Parathyroid adenoma (tissue), 2 donors: ENCODE measurements at regions not wholly inside any gene's neighbourhood (a gene's known extent, or its start where the extent isn't known, plus 50 kb on each side); places are given as distances from the start of the nearest gene placed in this dataset.

Source experiments
- H2AFZ ChIP-seq: fragments of 300-600 bp; sonication (generic); one replicate; pipeline ENCODE4 v1.7.0; 2017; ENCODE audit warnings: antibody characterized with exemption, mild to moderate bottlenecking
- H3K27ac ChIP-seq: fragments of 300-600 bp; sonication (generic); one replicate; pipeline ENCODE4 v1.7.0; 2017
- H3K27me3 ChIP-seq: fragments of 300-600 bp; sonication (generic); one replicate; pipeline ENCODE4 v1.7.0; 2017; ENCODE audit warnings: low read length; ENCODE audit not compliant: control insufficient read depth, insufficient read depth
- H3K36me3 ChIP-seq: fragments of 300-600 bp; sonication (generic); one replicate; pipeline ENCODE4 v1.7.0; 2017; ENCODE audit warnings: low read length; ENCODE audit not compliant: control insufficient read depth, insufficient read depth
- H3K4me1 ChIP-seq: fragments of 300-600 bp; sonication (generic); one replicate; pipeline ENCODE4 v1.7.0; 2017; ENCODE audit warnings: control low read depth
- H3K4me2 ChIP-seq: fragments of 300-600 bp; sonication (generic); one replicate; pipeline ENCODE4 v1.7.0; 2017; ENCODE audit warnings: low read length
- H3K4me3 ChIP-seq: fragments of 300-600 bp; sonication (generic); one replicate; pipeline ENCODE4 v1.7.0; 2017; ENCODE audit warnings: low read depth, low read length
- H3K79me2 ChIP-seq: fragments of 300-600 bp; sonication (generic); one replicate; pipeline ENCODE4 v1.7.0; 2017; ENCODE audit warnings: control low read depth
- H3K9ac ChIP-seq: fragments of 300-600 bp; sonication (generic); one replicate; pipeline ENCODE4 v1.7.0; 2017; ENCODE audit warnings: mild to moderate bottlenecking
- H3K9me3 ChIP-seq: fragments of 300-600 bp; sonication (generic); one replicate; pipeline ENCODE4 v1.7.0; 2017; ENCODE audit warnings: low read length; ENCODE audit not compliant: control insufficient read depth
- CTCF ChIP-seq: fragments of 300-600 bp; sonication (generic); IDR thresholded peaks from one replicate; pipeline ENCODE4 v1.7.0; 2017; ENCODE audit warnings: antibody characterized with exemption, mild to moderate bottlenecking
- donor health status: primary hyperparathyroidism.

DNA sequence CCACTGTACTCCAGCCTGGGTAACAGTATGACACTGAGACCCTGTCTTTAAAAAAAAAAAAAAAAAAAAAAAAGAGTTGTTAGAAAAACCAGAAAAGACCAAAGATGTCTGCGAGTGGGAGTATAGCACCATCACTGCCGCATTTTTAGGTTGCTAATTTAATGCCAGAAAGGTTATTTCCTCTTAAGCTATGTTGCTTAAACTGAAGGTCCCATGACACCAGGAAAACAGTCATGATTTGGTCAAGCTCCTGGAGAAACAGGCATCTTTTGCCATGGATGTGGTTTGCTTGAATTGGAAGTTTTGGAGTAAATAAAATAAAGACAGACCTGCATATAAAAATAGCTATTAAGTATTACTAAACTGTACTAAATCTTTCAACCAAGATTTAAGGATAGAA is 68.3 kb upstream of the TNFRSF21 start:
- Histone ChIP-seq H3K27ac (no peak overlapping the region), H3K4me2 (no peak overlapping the region), H3K9me3 (no peaks in the 10 kb centered on the region), H3K79me2 (no peaks in the 10 kb centered on the region), H3K36me3 (no peaks in the 10 kb centered on the region), H3K4me1 (no peaks in the 10 kb centered on the region), H3K9ac (no peak overlapping the region), H3K4me3 (no peak overlapping the region), H3K27me3 (no peaks in the 10 kb centered on the region), H2AFZ (no peak overlapping the region)
- TF ChIP-seq CTCF: no peak

DNA sequence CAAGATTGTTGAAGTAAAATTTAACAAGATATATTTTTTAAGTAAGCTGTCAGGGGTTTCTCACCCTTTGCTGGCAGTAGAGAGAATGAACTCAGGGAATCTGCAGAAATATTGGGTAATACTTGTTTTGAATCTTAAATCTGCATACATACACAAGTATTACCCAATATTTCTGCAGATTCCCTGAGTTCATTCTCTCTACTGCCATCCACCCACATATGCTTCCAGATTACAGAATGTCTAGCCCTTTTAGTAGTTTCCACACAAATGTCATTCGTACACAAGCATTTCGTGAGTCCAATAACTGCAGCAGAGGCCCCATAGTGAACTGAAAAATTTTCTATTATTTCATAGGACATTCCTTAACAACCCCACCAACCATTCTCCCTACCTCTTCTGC is 69.6 kb upstream of the TNFRSF21 start:
- Histone ChIP-seq H3K79me2 (no peaks in the 10 kb centered on the region), H3K36me3 (no peaks in the 10 kb centered on the region), H3K27ac (no peak overlapping the region), H3K4me3 (no peak overlapping the region), H3K4me1 (no peaks in the 10 kb centered on the region), H2AFZ (no peak overlapping the region), H3K27me3 (no peaks in the 10 kb centered on the region), H3K9me3 (no peaks in the 10 kb centered on the region), H3K9ac (no peak overlapping the region), H3K4me2 (no peak overlapping the region)
- TF ChIP-seq CTCF: no peak

DNA sequence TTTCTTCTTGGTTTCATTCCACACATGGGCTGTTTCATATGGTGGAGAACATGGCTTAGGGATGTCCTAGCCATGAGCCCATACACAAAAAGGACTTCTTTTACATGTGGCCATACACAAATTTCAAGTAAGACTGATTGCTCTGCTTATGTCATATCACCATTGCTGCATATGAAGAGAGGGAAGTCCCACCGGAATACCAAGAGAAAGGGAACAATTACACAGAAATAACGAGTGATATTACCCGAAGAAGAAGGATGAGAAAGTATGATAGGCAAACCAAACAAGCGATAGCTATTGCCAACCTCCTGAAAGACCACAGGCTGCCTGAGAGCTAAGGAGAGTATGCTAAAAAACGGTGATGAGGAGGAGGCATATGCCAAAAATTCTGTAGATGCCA is 70.5 kb upstream of the TNFRSF21 start:
- H3K9ac ChIP-seq: no peak overlapping the region
- H2AFZ ChIP-seq: no peak overlapping the region
- H3K4me3 ChIP-seq: no peak overlapping the region
- no peak for TF ChIP-seq CTCF
- no peaks in the 10 kb centered on the region for H3K36me3 ChIP-seq
- H3K27ac ChIP-seq: no peak overlapping the region
- H3K27me3 ChIP-seq: no peaks in the 10 kb centered on the region
- H3K79me2 ChIP-seq: no peaks in the 10 kb centered on the region
- H3K9me3 ChIP-seq: no peaks in the 10 kb centered on the region
- no peaks in the 10 kb centered on the region for H3K4me1 ChIP-seq
- no peak overlapping the region for H3K4me2 ChIP-seq

- H3K27ac ChIP-seq: no peak overlapping the region
- H3K9me3 ChIP-seq: no peaks in the 10 kb centered on the region
- H2AFZ ChIP-seq: no peak overlapping the region
- no peak for TF ChIP-seq CTCF
- H3K4me2 ChIP-seq: no peak overlapping the region
- no peak overlapping the region for H3K4me3 ChIP-seq
- no peaks in the 10 kb centered on the region for H3K4me1 ChIP-seq
- no peaks in the 10 kb centered on the region for H3K79me2 ChIP-seq
- H3K36me3 ChIP-seq: no peaks in the 10 kb centered on the region
- H3K9ac ChIP-seq: no peak overlapping the region
- no peaks in the 10 kb centered on the region for H3K27me3 ChIP-seq
Measured at GRCh38 chr6:47381036-47381435, 71.3 kb upstream of the TNFRSF21 start.

- TF ChIP-seq CTCF: no peak
- Histone ChIP-seq H3K27me3 (no peaks in the 10 kb centered on the region), H3K27ac (no peak overlapping the region), H3K36me3 (no peaks in the 10 kb centered on the region), H3K79me2 (no peaks in the 10 kb centered on the region), H3K9me3 (no peaks in the 10 kb centered on the region), H3K9ac (no peak overlapping the region), H3K4me3 (no peak overlapping the region), H3K4me2 (no peak overlapping the region), H2AFZ (no peak overlapping the region), H3K4me1 (no peaks in the 10 kb centered on the region)
Measured at GRCh38 chr6:47383360-47383759, 73.7 kb upstream of the TNFRSF21 start.
